IMR-90 (cell line): ENCODE measurements at regions not wholly inside any gene's neighbourhood (a gene's known extent, or its start where the extent isn't known, plus 50 kb on each side); places are given as distances from the start of the nearest gene placed in this dataset.

Source experiments
- ATAC-seq: fragments of 200-7000 bp; cut with Tn5 transposase; 2 replicates; pipeline ENCODE4 v1.9.1; 2020; ENCODE audit warnings: low read depth, mild to moderate bottlenecking, moderate library complexity
- BruUV-seq: library from RNA; stranded (reverse); fragments of 400-500 nt; replicated peaks from 2 replicates; lab custom pipeline; 2021; lab: Mats Ljungman, UMichigan
- CTCF ChIA-PET: fragments of 300-600 bp; formaldehyde crosslinking; extraction: SDS; loops from one replicate; lab custom pipeline; 2021; ENCODE audit warnings: antibody characterized with exemption; lab: Yijun Ruan, JAX
- POLR2A ChIA-PET: fragments of 300-600 bp; sonication (Branson Sonifier 250); formaldehyde crosslinking; loops from one replicate; lab custom pipeline; 2022; ENCODE audit warnings: antibody characterized with exemption; ENCODE audit not compliant: unreplicated experiment; lab: Charles Lee
- DNase-seq: peaks from one replicate; pipeline ENCODE4 v3.0.0; 2013
- H2AFZ ChIP-seq: replicated peaks from 2 replicates; pipeline ENCODE3; 2013; ENCODE audit warnings: low read length, mild to moderate bottlenecking; ENCODE audit not compliant: poor library complexity
- H2AK5ac ChIP-seq: 2 replicates; pipeline ENCODE4 v1.6.1; 2013; ENCODE audit warnings: low read depth, low read length, inconsistent platforms
- H2AK9ac ChIP-seq: replicated peaks from 2 replicates; pipeline ENCODE3; 2013; ENCODE audit warnings: mild to moderate bottlenecking, low read depth, low read length, moderate library complexity; ENCODE audit not compliant: poor library complexity
- H2BK120ac ChIP-seq: 2 replicates; pipeline ENCODE4 v1.6.1; 2013; ENCODE audit warnings: low read depth, low read length, inconsistent platforms
- H2BK15ac ChIP-seq: 3 replicates; pipeline ENCODE4 v1.6.1; 2013; ENCODE audit warnings: low read depth, low read length, inconsistent platforms
- H2BK20ac ChIP-seq: 2 replicates; pipeline ENCODE4 v1.6.1; 2013; ENCODE audit warnings: low read depth, mild to moderate bottlenecking, inconsistent platforms, low read length, moderate library complexity
- H2BK5ac ChIP-seq: 2 replicates; pipeline ENCODE4 v1.6.1; 2013; ENCODE audit warnings: mild to moderate bottlenecking, low read depth, low read length, inconsistent platforms; ENCODE audit not compliant: poor library complexity, severe bottlenecking
- H3K14ac ChIP-seq: replicated peaks from 2 replicates; pipeline ENCODE4 v1.6.1; 2013; ENCODE audit warnings: low read depth, low read length, inconsistent platforms
- H3K18ac ChIP-seq: 2 replicates; pipeline ENCODE4 v1.6.1; 2013; ENCODE audit warnings: low read depth, low read length, control low read depth
- H3K23ac ChIP-seq: 2 replicates; pipeline ENCODE4 v1.6.1; 2013; ENCODE audit warnings: low read depth, low read length, inconsistent platforms
- H3K27ac ChIP-seq: 2 replicates; pipeline ENCODE4 v1.5.1; 2013; ENCODE audit warnings: mild to moderate bottlenecking, control low read depth, low read length; ENCODE audit not compliant: insufficient read depth
- H3K27me3 ChIP-seq: 2 replicates; pipeline ENCODE4 v1.6.1; 2013; ENCODE audit warnings: low read length; ENCODE audit not compliant: control insufficient read depth, insufficient read depth
- H3K36me3 ChIP-seq: 2 replicates; pipeline ENCODE4 v1.6.1; 2013; ENCODE audit warnings: low read length, mixed read lengths; ENCODE audit not compliant: control insufficient read depth, insufficient read depth
- H3K4ac ChIP-seq: 2 replicates; pipeline ENCODE4 v1.6.1; 2013; ENCODE audit warnings: low read depth, low read length, inconsistent platforms
- H3K4me1 ChIP-seq: 2 replicates; pipeline ENCODE4 v1.6.1; 2013; ENCODE audit warnings: low read length, mixed read lengths; ENCODE audit not compliant: control insufficient read depth, insufficient read depth
- H3K4me2 ChIP-seq: 2 replicates; pipeline ENCODE4 v1.6.1; 2013; ENCODE audit warnings: low read depth, mild to moderate bottlenecking, control low read depth, low read length, moderate library complexity
- H3K4me3 ChIP-seq: 2 replicates; pipeline ENCODE4 v1.5.1; 2013; ENCODE audit warnings: low read depth, mild to moderate bottlenecking, control low read depth, low read length, moderate library complexity; ENCODE audit not compliant: insufficient read depth
- H3K56ac ChIP-seq: 2 replicates; pipeline ENCODE4 v1.6.1; 2013; ENCODE audit warnings: low read length, inconsistent platforms; ENCODE audit not compliant: insufficient read depth; ENCODE audit errors: extremely low read depth
- H3K79me1 ChIP-seq, 2 experiments: 2 replicates each; pipeline ENCODE4 v1.6.1; 2013; ENCODE audit warnings: low read length in 2 of 2, inconsistent platforms in 1 of 2, low read depth in 1 of 2
- H3K9ac ChIP-seq: 2 replicates; pipeline ENCODE4 v1.6.1; 2013; ENCODE audit warnings: low read depth, low read length, control low read depth
- H3K9me1 ChIP-seq: 2 replicates; pipeline ENCODE4 v1.6.1; 2013; ENCODE audit warnings: low read length, inconsistent platforms; ENCODE audit not compliant: insufficient read depth
- H3K9me3 ChIP-seq: 2 replicates; pipeline ENCODE4 v1.6.1; 2013; ENCODE audit warnings: low read length; ENCODE audit not compliant: control insufficient read depth, insufficient read depth
- H4K20me1 ChIP-seq: 2 replicates; pipeline ENCODE4 v1.6.1; 2013; ENCODE audit warnings: low read length, inconsistent platforms; ENCODE audit not compliant: insufficient read depth
- H4K5ac ChIP-seq: 2 replicates; pipeline ENCODE4 v1.6.1; 2013; ENCODE audit warnings: mild to moderate bottlenecking, low read depth, low read length, control low read depth
- H4K8ac ChIP-seq, 2 experiments: 2 replicates each; pipeline ENCODE4 v1.6.1; 2013; ENCODE audit warnings: low read depth in 2 of 2, low read length in 2 of 2, control low read depth in 1 of 2, inconsistent platforms in 1 of 2
- H4K91ac ChIP-seq: 2 replicates; pipeline ENCODE4 v1.6.1; 2013; ENCODE audit warnings: low read depth, low read length, inconsistent platforms; ENCODE audit not compliant: insufficient read depth
- CEBPB ChIP-seq: IDR thresholded peaks from 2 replicates; pipeline ENCODE4 v1.6.1; 2012; ENCODE audit warnings: low read depth, low read length, improper control_type of control experiment
- MAFK ChIP-seq: IDR thresholded peaks from 2 replicates; pipeline ENCODE4 v1.6.1; 2012; ENCODE audit warnings: low read depth, low read length, improper control_type of control experiment
- NFE2L2 ChIP-seq: fragments of 150-350 bp; IDR thresholded peaks from 2 replicates; pipeline ENCODE4 v1.6.1; 2016; ENCODE audit warnings: low read depth, mild to moderate bottlenecking, low read length
- POLR2A ChIP-seq: IDR thresholded peaks from 2 replicates; pipeline ENCODE4 v1.6.1; 2012; ENCODE audit warnings: mild to moderate bottlenecking, low read depth, low read length
- RFX5 ChIP-seq: IDR thresholded peaks from 2 replicates; pipeline ENCODE4 v1.8.0; 2012; ENCODE audit warnings: low read depth, mild to moderate bottlenecking, low read length, moderate library complexity
- SMC3 ChIP-seq: fragments of 150-350 bp; IDR thresholded peaks from 2 replicates; pipeline ENCODE4 v1.6.1; 2016; ENCODE audit warnings: low read depth, mild to moderate bottlenecking, antibody characterized with exemption, low read length, moderate library complexity
- WGBS, 2 experiments: methylation state at CpG; one replicate each; pipeline versions ENCODE4 v1.1.5 to v1.1.7; 2013; ENCODE audit warnings: missing lambda C conversion rate in 2 of 2; ENCODE audit not compliant: insufficient read length in 1 of 2; ENCODE audit errors: extremely low coverage in 2 of 2; 5-methylcytosine and 5-hydroxymethylcytosine counted together
- dilution Hi-C: fragments of 300-500 bp; cut with HindIII; formaldehyde crosslinking; loops from one replicate; pipeline ENCODE4 v1.14.3; 2018; ENCODE audit warnings: low sequenced_read_pairs; ENCODE audit not compliant: unreplicated experiment
- in situ Hi-C: fragments of 300-500 bp; cut with MboI; formaldehyde crosslinking; loops from 3 replicates; pipeline ENCODE4 v1.14.3; 2019; ENCODE audit warnings: low sequenced_read_pairs, inconsistent platforms, mixed read lengths
- intact Hi-C: fragments of 100-400 bp; cut with micrococcal nuclease; formaldehyde crosslinking; loops from 2 replicates; pipeline ENCODE4 v1.10.0; 2022

DNA sequence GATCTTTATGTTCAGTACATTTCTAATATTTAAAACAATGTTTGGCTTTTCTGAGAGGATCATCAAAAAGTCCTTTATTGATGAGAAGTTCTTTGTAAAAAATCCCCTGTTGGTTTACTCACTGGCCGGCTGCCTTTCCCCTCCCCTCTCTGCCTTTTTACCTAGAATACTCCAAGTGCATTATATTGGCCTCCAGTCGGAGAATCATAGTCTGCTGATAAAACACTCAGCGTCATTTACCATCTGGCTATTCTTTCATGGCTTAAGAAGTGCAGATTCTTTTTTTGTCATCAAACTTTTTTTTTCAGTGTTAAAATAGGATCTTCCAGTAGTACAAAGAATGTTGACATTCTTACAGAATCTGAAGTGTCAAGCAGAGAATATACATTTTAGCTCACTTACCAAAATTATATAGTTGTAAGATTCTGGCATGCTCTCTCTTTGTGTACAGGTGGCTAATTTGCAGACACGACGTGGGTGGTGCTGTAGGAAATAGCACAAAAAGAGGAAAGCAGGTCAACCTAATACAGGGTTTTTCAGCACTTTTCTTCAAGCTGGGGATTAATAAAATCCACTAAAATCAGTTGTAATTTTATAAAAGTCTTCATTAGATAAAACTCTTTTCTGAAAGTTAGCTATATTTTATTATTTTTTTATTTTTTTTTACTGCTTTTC, 731.8 kb downstream of the KCTD8 start:
- Histone ChIP-seq H4K5ac (no peak overlapping the region), H3K9me1 (no peaks in the 10 kb centered on the region), H3K27me3 (no peaks in the 10 kb centered on the region), H3K4ac (no peak overlapping the region), H3K79me1 (no peaks in the 10 kb centered on the region), H3K27ac (no peak overlapping the region), H2AK9ac (no peak overlapping the region), H3K9ac (no peak overlapping the region), H2BK5ac (no peak overlapping the region), H3K14ac (no peak overlapping the region), H2AK5ac (no peak overlapping the region), H3K18ac (no peak overlapping the region), H3K4me3 (no peak overlapping the region), H4K91ac (no peak overlapping the region), H2BK120ac (no peak overlapping the region), H2BK20ac (no peak overlapping the region), H4K20me1 (no peaks in the 10 kb centered on the region), H4K8ac (no peak overlapping the region), H3K56ac (no peak overlapping the region), H2BK15ac (no peak overlapping the region), H3K4me2 (no peak overlapping the region), H2AFZ (no peak overlapping the region), H3K9me3 (0 out of 2 replicates have a peak, but pooled peaks cover 1% of the 10 kb centered on the region), H3K4me1 (no peaks in the 10 kb centered on the region), H3K36me3 (no peaks in the 10 kb centered on the region), H3K23ac (no peak overlapping the region)
- no peak for DNase-seq
- BruUV-seq = no TSS peak
- intact Hi-C loops (no loop called here), dilution Hi-C loops (no loop called here), in situ Hi-C loops (no loop called here)
- ChIA-PET CTCF (no interaction called here), POLR2A (no interaction called here)
- TF ChIP-seq CEBPB = no peak
- TF ChIP-seq POLR2A = no peak
- TF ChIP-seq MAFK = no peak
- TF ChIP-seq SMC3 = no peak
- TF ChIP-seq NFE2L2 = no peak
- TF ChIP-seq RFX5 = no peak
- no peak for ATAC-seq
- WGBS, 2 experiments = 17% methylated on average over 1 of the region's 5 CpGs; no CpG with 5 or more reads in 1 of the 2 experiments
